Caco-2 (cell line): ENCODE measurements at regions not wholly inside any gene's neighbourhood (a gene's known extent, or its start where the extent isn't known, plus 50 kb on each side); places are given as distances from the start of the nearest gene placed in this dataset.

Experiments
- BruUV-seq: library from RNA; stranded (reverse); fragments of 400-500 nt; replicated peaks from 2 replicates; lab custom pipeline; 2021; lab: Mats Ljungman, UMichigan
- CTCF ChIA-PET: fragments of 300-600 bp; sonication (Branson Sonifier 250); formaldehyde crosslinking; loops from one replicate; lab custom pipeline; 2022; ENCODE audit warnings: antibody characterized with exemption; lab: Charles Lee
- POLR2A ChIA-PET: fragments of 300-600 bp; sonication (Branson Sonifier 250); formaldehyde crosslinking; loops from one replicate; lab custom pipeline; 2022; ENCODE audit warnings: antibody characterized with exemption; lab: Charles Lee
- DNase-seq, 2 experiments: peaks; one replicate each; pipeline versions ENCODE4 v3.0.0 to v3.0.0-alpha.2; 2020 to 2022
- H3K27me3 ChIP-seq: replicated peaks from 2 replicates; pipeline ENCODE4 v1.6.0; 2011; ENCODE audit warnings: low read length; ENCODE audit not compliant: control insufficient read depth, insufficient read depth
- H3K36me3 ChIP-seq: 2 replicates; pipeline ENCODE4 v1.5.1; 2011; ENCODE audit warnings: low read length; ENCODE audit not compliant: control insufficient read depth, insufficient read depth
- H3K4me1 ChIP-seq: fragments of 250-450 bp; sonication (Bioruptor Pico); 2 replicates; pipeline ENCODE4 v1.5.1; 2020; ENCODE audit warnings: mild to moderate bottlenecking
- H3K4me3 ChIP-seq: 2 replicates; pipeline ENCODE4 v1.5.1; 2011; ENCODE audit warnings: low read depth, mild to moderate bottlenecking, control low read depth, low read length
- H3K9me3 ChIP-seq: fragments of 250-450 bp; sonication (Bioruptor Pico); 2 replicates; pipeline ENCODE4 v1.5.1; 2020; ENCODE audit warnings: mild to moderate bottlenecking, moderate library complexity
- H3K27ac Mint-ChIP-seq: one replicate; pipeline ENCODE4 v1.8.0; 2022; ENCODE audit warnings: mixed read lengths; ENCODE audit not compliant: unreplicated experiment
- H3K27me3 Mint-ChIP-seq: one replicate; pipeline ENCODE4 v1.8.0; 2022; ENCODE audit warnings: mixed read lengths; ENCODE audit not compliant: insufficient read depth, unreplicated experiment
- H3K36me3 Mint-ChIP-seq: one replicate; pipeline ENCODE4 v1.8.0; 2022; ENCODE audit warnings: mild to moderate bottlenecking, mixed read lengths; ENCODE audit not compliant: insufficient read depth, unreplicated experiment
- H3K4me1 Mint-ChIP-seq: one replicate; pipeline ENCODE4 v1.8.0; 2022; ENCODE audit warnings: low read depth, mixed read lengths; ENCODE audit not compliant: unreplicated experiment
- H3K4me3 Mint-ChIP-seq: one replicate; pipeline ENCODE4 v1.8.0; 2022; ENCODE audit warnings: mild to moderate bottlenecking, moderate library complexity, mixed read lengths; ENCODE audit not compliant: unreplicated experiment
- H3K9me3 Mint-ChIP-seq: one replicate; pipeline ENCODE4 v1.8.0; 2022; ENCODE audit warnings: mixed read lengths; ENCODE audit not compliant: unreplicated experiment
- CTCF ChIP-seq, 2 experiments: fragments of 200-600 bp in 1 of 2; IDR thresholded peaks; 1 replicate in 1 of 2; 2 replicates in 1 of 2; pipeline versions ENCODE4 v1.5.1 to v1.8.0; 2011 to 2022; ENCODE audit warnings: antibody characterized with exemption in 1 of 2, control low read depth in 1 of 2, inconsistent platforms in 1 of 2, low read depth in 1 of 2, low read length in 1 of 2, mild to moderate bottlenecking in 1 of 2, moderate library complexity in 1 of 2; ENCODE audit not compliant: insufficient read depth in 1 of 2, severe bottlenecking in 1 of 2, unreplicated experiment in 1 of 2
- intact Hi-C: fragments of 100-400 bp; cut with micrococcal nuclease; formaldehyde crosslinking; loops from one replicate; pipeline ENCODE4 v1.10.0; 2022; ENCODE audit not compliant: unreplicated experiment

- CTCF ChIA-PET = no interaction called here
These were observed 841.5 kb upstream of the TMEM132C start for GRCh38 chr12:127425474-127425873.

DNA sequence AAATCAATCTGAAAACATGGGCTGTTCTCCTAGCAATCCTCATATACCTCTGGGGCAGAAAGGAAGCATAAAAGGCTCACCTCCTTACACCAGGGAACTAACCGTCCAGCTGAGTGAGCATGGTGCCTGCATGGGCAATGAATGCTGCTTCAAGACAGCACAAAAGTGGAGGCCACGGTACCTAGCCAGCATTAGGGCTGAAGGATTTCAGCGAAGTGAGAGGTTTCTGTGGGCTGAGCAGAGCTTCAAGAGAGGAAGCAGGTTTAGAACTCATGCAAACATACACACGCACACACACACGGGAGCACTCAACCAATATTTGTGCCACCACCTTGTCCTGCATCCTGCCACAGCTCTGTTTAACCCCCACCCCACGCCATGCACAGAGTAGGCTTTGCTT lies 838.5 kb upstream of the TMEM132C start:
- Histone ChIP-seq H3K4me1 (no peaks in the 10 kb centered on the region), H3K27me3 (no peaks in the 10 kb centered on the region; the same call in 1 of the 2 replicates), H3K9me3 (no peaks in the 10 kb centered on the region), H3K4me3 (no peak overlapping the region), H3K36me3 (no peaks in the 10 kb centered on the region)
- BruUV-seq = no TSS peak
- POLR2A ChIA-PET = no interaction called here
- intact Hi-C loops = no loop called here
- no peak for TF ChIP-seq CTCF (IDR thresholded peaks at IDR 0.05; ENCODE audit: insufficient read depth in 1 of 2, low read depth in 1 of 2, low read length in 1 of 2, severe bottlenecking in 1 of 2, unreplicated experiment in 1 of 2)
- Mint-ChIP-seq H3K36me3 (no peaks in the 10 kb centered on the region), H3K27me3 (no peaks in the 10 kb centered on the region), H3K9me3 (no peaks in the 10 kb centered on the region), H3K4me3 (no peak overlapping the region), H3K4me1 (no peaks in the 10 kb centered on the region), H3K27ac (no peak overlapping the region)
- no peak for DNase-seq
- CTCF ChIA-PET = no interaction called here

More at GRCh38 chr12:127425474-127425873, 841.5 kb upstream of the TMEM132C start:
- Histone ChIP-seq H3K4me3 (no peak overlapping the region), H3K4me1 (no peaks in the 10 kb centered on the region), H3K27me3 (no peaks in the 10 kb centered on the region), H3K36me3 (no peaks in the 10 kb centered on the region), H3K9me3 (no peaks in the 10 kb centered on the region)
- Mint-ChIP-seq H3K4me1 (no peaks in the 10 kb centered on the region), H3K27ac (no peak overlapping the region), H3K4me3 (no peak overlapping the region), H3K36me3 (no peaks in the 10 kb centered on the region), H3K27me3 (peaks cover 2% of the 10 kb centered on the region), H3K9me3 (peaks cover 8% of the 10 kb centered on the region)
- no peak for TF ChIP-seq CTCF (IDR thresholded peaks at IDR 0.05; ENCODE audit: insufficient read depth in 1 of 2, low read depth in 1 of 2, low read length in 1 of 2, severe bottlenecking in 1 of 2, unreplicated experiment in 1 of 2)
- POLR2A ChIA-PET = no interaction called here
- no peak for DNase-seq
- no TSS peak for BruUV-seq
- intact Hi-C loops = no loop called here

DNA sequence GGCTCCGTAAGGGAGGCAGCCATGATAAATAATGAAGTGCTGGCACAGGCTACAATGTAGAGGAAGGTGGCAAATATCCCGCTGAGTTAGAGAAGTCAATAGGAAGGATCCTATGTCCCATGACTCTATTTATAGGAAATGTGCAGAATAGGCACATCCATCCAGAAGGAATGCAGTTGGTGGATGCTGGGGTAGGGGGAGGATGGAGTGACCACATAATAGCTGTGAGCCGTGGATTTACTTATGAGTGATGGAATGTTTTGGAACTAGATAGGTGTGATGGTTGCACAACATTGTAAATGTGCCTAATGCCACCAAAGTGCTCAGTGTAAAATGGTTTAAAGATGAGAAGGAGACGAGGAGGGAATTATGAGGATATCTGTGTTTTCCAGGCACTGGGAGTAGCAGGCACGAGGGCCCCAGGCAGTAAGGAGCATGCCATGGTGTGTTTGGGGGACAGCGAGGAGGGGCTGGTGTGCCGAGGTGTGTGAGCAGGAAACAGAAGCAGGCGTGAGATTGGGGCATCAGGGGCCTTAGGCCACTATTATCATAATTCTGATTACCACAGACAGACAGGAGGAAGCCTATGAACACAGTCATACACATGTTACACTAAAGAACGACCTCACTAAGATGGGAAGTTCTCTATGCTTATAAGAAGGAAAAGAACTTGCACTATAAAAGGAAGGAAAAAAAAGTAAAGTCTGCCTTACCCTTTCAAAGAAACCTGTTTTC lies 837.3 kb upstream of the TMEM132C start:
- H3K9me3 Mint-ChIP-seq = peaks cover 4% of the 10 kb centered on the region
- intact Hi-C loops = no loop called here
- Histone ChIP-seq H3K27me3 (no peaks in the 10 kb centered on the region; the same call in 1 of the 2 replicates), H3K4me3 (no peak overlapping the region), H3K36me3 (no peaks in the 10 kb centered on the region), H3K4me1 (no peaks in the 10 kb centered on the region), H3K9me3 (no peaks in the 10 kb centered on the region)
- no peaks in the 10 kb centered on the region for H3K36me3 Mint-ChIP-seq
- H3K4me3 Mint-ChIP-seq = no peak overlapping the region
- ChIA-PET CTCF (no interaction called here), POLR2A (no interaction called here)
- H3K27me3 Mint-ChIP-seq = no peaks in the 10 kb centered on the region
- no TSS peak for BruUV-seq
- TF ChIP-seq CTCF (IDR thresholded peaks at IDR 0.05; ENCODE audit: insufficient read depth in 1 of 2, low read depth in 1 of 2, low read length in 1 of 2, severe bottlenecking in 1 of 2, unreplicated experiment in 1 of 2) = no peak
- no peak for DNase-seq
- no peak overlapping the region for H3K27ac Mint-ChIP-seq
- no peaks in the 10 kb centered on the region for H3K4me1 Mint-ChIP-seq
